ENCODE measurements at regions not wholly inside any gene's neighbourhood (a gene's known extent, or its start where the extent isn't known, plus 50 kb on each side); places are given as distances from the start of the nearest gene placed in this dataset.

DNA sequence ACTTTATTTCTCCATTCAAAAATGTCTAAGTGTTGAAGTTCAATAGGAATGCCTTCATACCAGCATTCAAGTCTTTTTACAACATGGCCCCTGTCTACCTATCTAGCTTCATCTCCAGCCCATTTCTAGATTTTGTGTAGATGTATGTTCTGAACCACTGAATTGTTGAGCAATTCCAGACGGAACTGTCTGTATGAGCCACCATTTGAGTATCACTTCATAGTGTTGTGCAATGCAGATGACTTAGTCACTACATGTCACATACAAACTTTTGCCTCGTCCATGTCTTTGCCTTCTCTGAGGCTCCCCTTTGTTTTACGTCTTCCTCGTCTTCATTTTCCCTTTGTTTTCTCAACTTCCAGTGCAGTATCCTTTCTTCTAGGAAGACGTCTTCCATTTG, 118.1 kb downstream of the INHBA start:
- ATAC-seq (no peak), DNase-seq (ENCODE audit: low read depth in 1 of 2, low spot score in 1 of 2) (no peak), FAIRE-seq (no peak)
- no peaks in the 10 kb centered on the region for H3K4me1 ChIP-seq
- no peaks in the 10 kb centered on the region; the same call in 2 of the 3 replicates for H3K9me3 ChIP-seq
- CTCF ChIA-PET: interaction anchor here (0.5 to 1.7 kb wide), 5 partner anchors 14 to 847 kb away, joined by 3 to 4 read pairs (median 3); no protein-coding TSS in a partner anchor
- no peak overlapping the region for H3K4me2 ChIP-seq
- no peak overlapping the region for H3K4me3 ChIP-seq
- H3K27ac ChIP-seq: no peak overlapping the region
- POLR2A ChIA-PET: no interaction called here
- WGBS (ENCODE audit: missing lambda C conversion rate): 25% methylated on average over 5 of the region's 5 CpGs
- TF ChIP-seq, protein P1, sequence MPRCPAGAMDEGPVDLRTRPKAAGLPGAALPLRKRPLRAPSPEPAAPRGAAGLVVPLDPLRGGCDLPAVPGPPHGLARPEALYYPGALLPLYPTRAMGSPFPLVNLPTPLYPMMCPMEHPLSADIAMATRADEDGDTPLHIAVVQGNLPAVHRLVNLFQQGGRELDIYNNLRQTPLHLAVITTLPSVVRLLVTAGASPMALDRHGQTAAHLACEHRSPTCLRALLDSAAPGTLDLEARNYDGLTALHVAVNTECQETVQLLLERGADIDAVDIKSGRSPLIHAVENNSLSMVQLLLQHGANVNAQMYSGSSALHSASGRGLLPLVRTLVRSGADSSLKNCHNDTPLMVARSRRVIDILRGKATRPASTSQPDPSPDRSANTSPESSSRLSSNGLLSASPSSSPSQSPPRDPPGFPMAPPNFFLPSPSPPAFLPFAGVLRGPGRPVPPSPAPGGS (IDR thresholded peaks at IDR 0.05): no peak
- TF ChIP-seq HDAC2 (IDR thresholded peaks at IDR 0.05) (no peak), CEBPB (IDR thresholded peaks at IDR 0.05) (no peak)

DNA sequence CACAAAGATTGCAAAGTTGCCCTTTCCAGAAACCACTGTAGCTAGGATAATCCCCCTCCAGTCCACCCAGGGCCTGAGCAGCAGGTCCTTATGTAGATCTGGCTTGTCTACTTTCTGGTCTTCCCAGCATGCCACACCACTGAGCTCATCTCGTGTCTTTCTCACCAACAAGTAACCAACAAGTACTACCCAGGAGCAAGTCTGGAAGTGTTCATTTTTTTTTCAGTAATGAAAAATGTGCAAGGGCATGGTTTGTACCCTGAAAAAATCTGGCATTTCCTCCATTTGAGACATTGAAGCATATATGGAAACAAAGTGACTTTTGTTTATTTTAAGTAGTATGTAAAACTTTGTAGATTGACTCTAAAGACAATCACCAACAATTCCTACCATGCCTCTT, 120.8 kb downstream of the INHBA start:
- ATAC-seq (no peak; a peak in 1 of 6 replicates), FAIRE-seq (no peak), DNase-seq (ENCODE audit: low read depth in 1 of 2, low spot score in 1 of 2) (no peak)
- no peak overlapping the region for H3K4me2 ChIP-seq
- POLR2A ChIA-PET: no interaction called here
- no peaks in the 10 kb centered on the region for H3K9me3 ChIP-seq
- WGBS (ENCODE audit: missing lambda C conversion rate): 0% methylated on average over 1 of the region's 1 CpG
- no peak for TF ChIP-seq CHD4 (IDR thresholded peaks at IDR 0.05; ENCODE audit: borderline replicate concordance)
- H3K4me1 ChIP-seq: no peaks in the 10 kb centered on the region
- no peak overlapping the region for H3K4me3 ChIP-seq
- CTCF ChIA-PET: interaction anchor here (0.7 kb wide), 1 partner anchor 40 kb away, joined by 3 read pairs; no protein-coding TSS in a partner anchor
- H3K27ac ChIP-seq: no peak overlapping the region

DNA sequence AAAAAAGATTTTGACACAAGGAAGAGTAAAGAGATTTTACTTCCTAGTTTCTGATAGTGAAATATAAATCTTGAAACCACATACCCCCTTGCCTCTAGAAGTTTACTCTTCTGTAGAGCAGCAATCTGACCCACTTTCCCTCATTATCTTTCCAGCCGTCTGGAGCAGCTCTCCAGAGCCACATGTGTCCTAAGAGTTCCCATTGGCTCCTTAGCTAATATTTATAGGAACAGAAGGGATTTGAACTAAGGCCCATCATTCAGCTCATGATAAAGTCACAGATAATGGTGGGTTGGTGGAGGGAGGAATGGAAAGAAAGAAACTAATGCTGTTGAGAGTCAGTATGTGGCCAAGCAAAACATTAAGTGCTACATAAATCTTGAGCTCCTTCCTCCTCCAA, 121.8 kb downstream of the INHBA start:
- POLR2A ChIA-PET: no interaction called here
- CTCF ChIA-PET: interaction anchor here (0.7 to 2.2 kb wide), 2 partner anchors 115 to 196 kb away, joined by 4 to 9 read pairs; no protein-coding TSS in a partner anchor
- WGBS (ENCODE audit: missing lambda C conversion rate): 8% methylated on average over 1 of the region's 1 CpG
- no peak overlapping the region for H3K4me2 ChIP-seq
- ATAC-seq (no peak), DNase-seq (ENCODE audit: low read depth in 1 of 2, low spot score in 1 of 2) (no peak), FAIRE-seq (no peak)
- TF ChIP-seq SMC3 (IDR thresholded peaks at IDR 0.05) (no peak), RCOR1 (IDR thresholded peaks at IDR 0.05; ENCODE audit: low read depth, low read length) (no peak), NFE2L2 (conservative IDR thresholded peaks at IDR 0.05; ENCODE audit: low read length) (no peak), FOSL2 (IDR thresholded peaks at IDR 0.05) (no peak), FOSL2 (CRISPR knock-in tag; IDR thresholded peaks at IDR 0.05) (no peak), ESRRA (IDR thresholded peaks at IDR 0.05; ENCODE audit: borderline replicate concordance, low read length) (no peak), HOXB5 (CRISPR knock-in tag; IDR thresholded peaks at IDR 0.05) (no peak), SREBF2 (IDR thresholded peaks at IDR 0.05) (no peak), TP53 (CRISPR knock-in tag; IDR thresholded peaks at IDR 0.05) (no peak), TFCP2L1 (CRISPR knock-in tag; IDR thresholded peaks at IDR 0.05) (no peak), EP300 (IDR thresholded peaks at IDR 0.05) (no peak), ZC3H11A (IDR thresholded peaks at IDR 0.05) (no peak), ZSCAN20 (CRISPR knock-in tag; IDR thresholded peaks at IDR 0.05) (no peak), RNF2 (IDR thresholded peaks at IDR 0.05; ENCODE audit: borderline replicate concordance, low read depth) (no peak), HOXA7 (CRISPR knock-in tag; IDR thresholded peaks at IDR 0.05) (no peak)
- TF ChIP-seq, protein P2, sequence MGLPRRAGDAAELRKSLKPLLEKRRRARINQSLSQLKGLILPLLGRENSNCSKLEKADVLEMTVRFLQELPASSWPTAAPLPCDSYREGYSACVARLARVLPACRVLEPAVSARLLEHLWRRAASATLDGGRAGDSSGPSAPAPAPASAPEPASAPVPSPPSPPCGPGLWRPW (IDR thresholded peaks at IDR 0.05): no peak
- TF ChIP-seq, protein P3, sequence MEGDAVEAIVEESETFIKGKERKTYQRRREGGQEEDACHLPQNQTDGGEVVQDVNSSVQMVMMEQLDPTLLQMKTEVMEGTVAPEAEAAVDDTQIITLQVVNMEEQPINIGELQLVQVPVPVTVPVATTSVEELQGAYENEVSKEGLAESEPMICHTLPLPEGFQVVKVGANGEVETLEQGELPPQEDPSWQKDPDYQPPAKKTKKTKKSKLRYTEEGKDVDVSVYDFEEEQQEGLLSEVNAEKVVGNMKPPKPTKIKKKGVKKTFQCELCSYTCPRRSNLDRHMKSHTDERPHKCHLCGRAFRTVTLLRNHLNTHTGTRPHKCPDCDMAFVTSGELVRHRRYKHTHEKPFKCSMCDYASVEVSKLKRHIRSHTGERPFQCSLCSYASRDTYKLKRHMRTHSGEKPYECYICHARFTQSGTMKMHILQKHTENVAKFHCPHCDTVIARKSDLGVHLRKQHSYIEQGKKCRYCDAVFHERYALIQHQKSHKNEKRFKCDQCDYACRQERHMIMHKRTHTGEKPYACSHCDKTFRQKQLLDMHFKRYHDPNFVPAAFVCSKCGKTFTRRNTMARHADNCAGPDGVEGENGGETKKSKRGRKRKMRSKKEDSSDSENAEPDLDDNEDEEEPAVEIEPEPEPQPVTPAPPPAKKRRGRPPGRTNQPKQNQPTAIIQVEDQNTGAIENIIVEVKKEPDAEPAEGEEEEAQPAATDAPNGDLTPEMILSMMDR (IDR thresholded peaks at IDR 0.05): no peak
- TF ChIP-seq, protein P4, sequence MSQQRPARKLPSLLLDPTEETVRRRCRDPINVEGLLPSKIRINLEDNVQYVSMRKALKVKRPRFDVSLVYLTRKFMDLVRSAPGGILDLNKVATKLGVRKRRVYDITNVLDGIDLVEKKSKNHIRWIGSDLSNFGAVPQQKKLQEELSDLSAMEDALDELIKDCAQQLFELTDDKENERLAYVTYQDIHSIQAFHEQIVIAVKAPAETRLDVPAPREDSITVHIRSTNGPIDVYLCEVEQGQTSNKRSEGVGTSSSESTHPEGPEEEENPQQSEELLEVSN (IDR thresholded peaks at IDR 0.05; ENCODE audit: borderline replicate concordance, low read depth): no peak
- H3K27ac ChIP-seq: no peak overlapping the region
- H3K4me3 ChIP-seq: no peak overlapping the region
- H3K4me1 ChIP-seq: no peaks in the 10 kb centered on the region
- H3K9me3 ChIP-seq: no peaks in the 10 kb centered on the region

Measured in A549 (cell line).